Breast epithelium (tissue), 4 donors: ENCODE measurements at regions not wholly inside any gene's neighbourhood (a gene's known extent, or its start where the extent isn't known, plus 50 kb on each side); places are given as distances from the start of the nearest gene placed in this dataset.

Source experiments
- DNase-seq, 2 donors: peaks; one replicate each; pipeline ENCODE4 v3.0.0-alpha.2; 2019; ENCODE audit warnings: low spot score in 2 of 2
- H3K27ac ChIP-seq, 2 donors: fragments of 200-600 bp; sonication (generic) in 1 of 2; one replicate each; pipeline ENCODE4 v1.5.1; 2016 to 2019; ENCODE audit warnings: mild to moderate bottlenecking in 1 of 2
- H3K27me3 ChIP-seq, 2 donors: fragments of 200-600 bp; sonication (generic) in 1 of 2; one replicate each; pipeline versions ENCODE4 v1.5.1 to v1.6.0; 2017 to 2019; ENCODE audit warnings: control low read depth in 1 of 2, mild to moderate bottlenecking in 1 of 2
- H3K36me3 ChIP-seq: fragments of 200-600 bp; one replicate; pipeline ENCODE4 v1.5.1; 2019
- H3K4me1 ChIP-seq, 2 donors: fragments of 200-600 bp; sonication (generic); one replicate each; pipeline ENCODE4 v1.5.1; 2016 to 2019; ENCODE audit warnings: control low read depth in 1 of 2
- H3K4me3 ChIP-seq, 3 donors: fragments of 200-600 bp; sonication (generic); 1 replicate in 2 of 3; 2 replicates in 1 of 3; pipeline ENCODE4 v1.5.1; 2016 to 2019; ENCODE audit warnings: mild to moderate bottlenecking in 3 of 3, moderate library complexity in 2 of 3
- H3K9me3 ChIP-seq, 2 donors: fragments of 200-600 bp; sonication (generic) in 1 of 2; one replicate each; pipeline ENCODE4 v1.5.1; 2016 to 2019; ENCODE audit warnings: control low read depth in 1 of 2
- CTCF ChIP-seq, 3 donors: fragments of 450-650 bp; IDR thresholded peaks; one replicate each; pipeline ENCODE4 v1.5.1; 2016 to 2017; ENCODE audit warnings: antibody characterized with exemption in 3 of 3, mild to moderate bottlenecking in 3 of 3, moderate library complexity in 3 of 3
- POLR2A ChIP-seq: fragments of 450-650 bp; IDR thresholded peaks from one replicate; pipeline ENCODE4 v1.6.1; 2016; ENCODE audit warnings: antibody characterized with exemption, mild to moderate bottlenecking, moderate library complexity
- POLR2AphosphoS5 ChIP-seq, 3 donors: sonication (generic); formaldehyde crosslinking; IDR thresholded peaks; one replicate each; pipeline ENCODE4 v1.6.1; 2017; ENCODE audit warnings: antibody characterized with exemption in 3 of 3
- intact Hi-C: fragments of 100-400 bp; cut with DNase I; formaldehyde crosslinking; loops from one replicate; pipeline ENCODE4 v1.15.1; 2023; ENCODE audit warnings: low total_unique reads

GRCh38 chr7:26584326-26584725, 280.1 kb downstream of the SKAP2 start:
- Histone ChIP-seq H3K27ac (no peak overlapping the region), H3K9me3 (no peaks in the 10 kb centered on the region), H3K4me3 (no peak overlapping the region), H3K36me3 (no peaks in the 10 kb centered on the region), H3K4me1 (no peaks in the 10 kb centered on the region), H3K27me3 (peaks cover 0 to 20% of the 10 kb centered on the region in 2 donors)
- intact Hi-C loops: loop anchor here (2.0 kb wide), 1 partner anchor 26 kb away; no protein-coding TSS in a partner anchor
- TF ChIP-seq CTCF (IDR thresholded peaks at IDR 0.05) (no peak), POLR2A (no peak), POLR2AphosphoS5 (IDR thresholded peaks at IDR 0.05) (no peak)
- no peak for DNase-seq

- no peak for DNase-seq
- H3K4me3 ChIP-seq: no peak overlapping the region
- H3K36me3 ChIP-seq: no peaks in the 10 kb centered on the region
- peaks cover 0 to 20% of the 10 kb centered on the region in 2 donors for H3K27me3 ChIP-seq
- H3K9me3 ChIP-seq: no peaks in the 10 kb centered on the region
- TF ChIP-seq CTCF (IDR thresholded peaks at IDR 0.05): no peak
- TF ChIP-seq POLR2AphosphoS5 (IDR thresholded peaks at IDR 0.05): no peak
- no peak for TF ChIP-seq POLR2A
- H3K4me1 ChIP-seq: no peaks in the 10 kb centered on the region
- H3K27ac ChIP-seq: no peak overlapping the region
- intact Hi-C loops: loop anchor here (2.0 kb wide), 1 partner anchor 26 kb away; no protein-coding TSS in a partner anchor
Observed at GRCh38 chr7:26584987-26585665, 279.3 kb downstream of the SKAP2 start.

- H3K9me3 ChIP-seq: no peaks in the 10 kb centered on the region
- intact Hi-C loops: no loop called here
- H3K27me3 ChIP-seq: peaks cover 0 to 10% of the 10 kb centered on the region in 2 donors
- DNase-seq: no peak
- H3K4me3 ChIP-seq: no peak overlapping the region
- no peak overlapping the region for H3K27ac ChIP-seq
- TF ChIP-seq POLR2AphosphoS5 (IDR thresholded peaks at IDR 0.05) (no peak), CTCF (IDR thresholded peaks at IDR 0.05) (no peak), POLR2A (no peak)
- H3K4me1 ChIP-seq: no peaks in the 10 kb centered on the region
- no peaks in the 10 kb centered on the region for H3K36me3 ChIP-seq
Observed at GRCh38 chr7:26587536-26587935, 276.9 kb downstream of the SKAP2 start.

GRCh38 chr7:26588511-26588910, 275.9 kb downstream of the SKAP2 start:
- H3K4me3 ChIP-seq: no peak overlapping the region
- DNase-seq: no peak
- no peaks in the 10 kb centered on the region for H3K4me1 ChIP-seq
- intact Hi-C loops: no loop called here
- peaks cover 0 to 10% of the 10 kb centered on the region in 2 donors for H3K27me3 ChIP-seq
- no peaks in the 10 kb centered on the region for H3K9me3 ChIP-seq
- H3K27ac ChIP-seq: no peak overlapping the region
- no peak for TF ChIP-seq POLR2AphosphoS5 (IDR thresholded peaks at IDR 0.05)
- no peak for TF ChIP-seq POLR2A
- no peak for TF ChIP-seq CTCF (IDR thresholded peaks at IDR 0.05)
- H3K36me3 ChIP-seq: no peaks in the 10 kb centered on the region

- no peak for DNase-seq
- TF ChIP-seq POLR2A: no peak
- TF ChIP-seq POLR2AphosphoS5 (IDR thresholded peaks at IDR 0.05): no peak
- no peak for TF ChIP-seq CTCF (IDR thresholded peaks at IDR 0.05)
- no peaks in the 10 kb centered on the region for H3K36me3 ChIP-seq
- intact Hi-C loops: no loop called here
- peaks cover 0 to 10% of the 10 kb centered on the region in 2 donors for H3K27me3 ChIP-seq
- no peak overlapping the region for H3K4me3 ChIP-seq
- no peaks in the 10 kb centered on the region for H3K4me1 ChIP-seq
- H3K9me3 ChIP-seq: no peaks in the 10 kb centered on the region
- H3K27ac ChIP-seq: no peak overlapping the region
Observed at GRCh38 chr7:26590709-26591108, 273.7 kb downstream of the SKAP2 start.
